PC-9 (cell line): ENCODE measurements at regions not wholly inside any gene's neighbourhood (a gene's known extent, or its start where the extent isn't known, plus 50 kb on each side); places are given as distances from the start of the nearest gene placed in this dataset.

Source experiments
- BruUV-seq: library from RNA; stranded (reverse); fragments of 400-500 nt; replicated peaks from 2 replicates; lab custom pipeline; 2021; lab: Mats Ljungman, UMichigan
- CTCF ChIA-PET: fragments of 300-600 bp; sonication (Branson Sonifier 250); formaldehyde crosslinking; loops from one replicate; lab custom pipeline; 2022; ENCODE audit warnings: antibody characterized with exemption; lab: Charles Lee
- POLR2A ChIA-PET: fragments of 300-600 bp; sonication (Branson Sonifier 250); formaldehyde crosslinking; loops from one replicate; lab custom pipeline; 2022; ENCODE audit warnings: antibody characterized with exemption; ENCODE audit not compliant: unreplicated experiment; lab: Charles Lee
- DNase-seq, 2 experiments: peaks; one replicate each; pipeline versions ENCODE4 v3.0.0 to v3.0.0-alpha.2; 2015 to 2022; ENCODE audit warnings: mixed read lengths in 1 of 2
- H2AFZ ChIP-seq: fragments of 200-600 bp; sonication (generic); 2 replicates; pipeline ENCODE4 v1.8.1; 2017; ENCODE audit warnings: antibody characterized with exemption
- H3F3A ChIP-seq: fragments of 200-600 bp; sonication (generic); 2 replicates; pipeline ENCODE4 v1.8.1; 2017; ENCODE audit warnings: antibody characterized with exemption, mild to moderate bottlenecking, low read depth; ENCODE audit not compliant: insufficient read depth
- H3K27ac ChIP-seq: fragments of 200-600 bp; sonication (generic); 2 replicates; pipeline ENCODE4 v1.6.1; 2016; ENCODE audit warnings: mixed run types
- H3K27me3 ChIP-seq: fragments of 200-600 bp; sonication (generic); 2 replicates; pipeline ENCODE4 v1.6.1; 2016; ENCODE audit warnings: low read depth, mixed run types; ENCODE audit not compliant: insufficient read depth
- H3K36me3 ChIP-seq: fragments of 200-600 bp; sonication (generic); 2 replicates; pipeline ENCODE4 v1.6.1; 2016; ENCODE audit warnings: low read depth, mixed run types
- H3K4me1 ChIP-seq: fragments of 200-600 bp; sonication (generic); replicated peaks from 2 replicates; pipeline ENCODE4 v1.6.1; 2016; ENCODE audit warnings: mixed run types; ENCODE audit not compliant: insufficient read depth
- H3K4me2 ChIP-seq: fragments of 200-600 bp; sonication (generic); 2 replicates; pipeline ENCODE4 v1.6.1; 2017; ENCODE audit warnings: mixed run types
- H3K4me3 ChIP-seq: fragments of 200-600 bp; sonication (generic); 2 replicates; pipeline ENCODE4 v1.6.1; 2016; ENCODE audit warnings: mixed run types
- H3K79me2 ChIP-seq: fragments of 200-600 bp; sonication (generic); 2 replicates; pipeline ENCODE4 v1.6.1; 2017; ENCODE audit warnings: low read depth, mixed run types
- H3K9me2 ChIP-seq: fragments of 200-600 bp; sonication (generic); 2 replicates; pipeline ENCODE4 v1.8.1; 2017; ENCODE audit warnings: mild to moderate bottlenecking; ENCODE audit not compliant: insufficient read depth
- H3K9me3 ChIP-seq: fragments of 200-600 bp; sonication (generic); 2 replicates; pipeline ENCODE4 v1.8.1; 2016; ENCODE audit warnings: low read depth; ENCODE audit not compliant: insufficient read depth
- H4K20me1 ChIP-seq: fragments of 200-600 bp; sonication (generic); 2 replicates; pipeline ENCODE4 v1.8.1; 2017; ENCODE audit not compliant: insufficient read depth
- EZH2 ChIP-seq: fragments of 200-600 bp; sonication (generic); IDR thresholded peaks from 2 replicates; pipeline ENCODE4 v1.8.0; 2017; ENCODE audit warnings: antibody characterized with exemption, low read depth
- intact Hi-C: fragments of 100-400 bp; cut with micrococcal nuclease; formaldehyde crosslinking; loops from one replicate; pipeline ENCODE4 v1.10.0; 2022; ENCODE audit not compliant: unreplicated experiment
- TF ChIP-seq, protein P1 (sequence below): fragments of 200-600 bp; sonication (generic); conservative IDR thresholded peaks from 2 replicates; pipeline ENCODE4 v1.6.1; 2017; ENCODE audit warnings: mixed run types, antibody characterized with exemption, mild to moderate bottlenecking, moderate library complexity

DNA sequence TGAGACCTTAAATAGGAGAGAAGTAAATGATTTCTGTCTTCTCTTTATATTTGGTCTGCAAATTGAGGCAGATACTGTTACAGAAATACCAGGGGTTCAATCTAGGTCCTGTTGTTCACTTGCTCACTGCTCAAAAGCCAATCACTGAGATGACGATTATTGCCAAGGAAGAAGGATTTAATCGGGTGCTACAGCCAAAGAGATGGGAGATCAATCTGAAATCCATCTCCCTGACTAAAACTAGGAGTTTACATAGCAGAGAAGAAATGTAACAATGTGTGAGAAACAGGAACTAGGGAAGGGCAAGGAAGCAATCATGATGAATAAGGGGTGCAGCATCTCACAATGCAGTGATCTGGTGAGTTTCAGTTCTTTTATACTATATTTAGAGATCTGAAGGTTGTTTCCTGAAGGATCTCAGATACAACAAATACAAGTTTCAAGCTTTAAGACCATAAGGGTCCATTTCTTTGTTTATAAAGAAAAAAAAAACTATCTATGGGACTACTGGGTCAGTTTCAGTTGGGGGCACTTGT lies 117.9 kb upstream of the FAM9B start:
- Histone ChIP-seq H3K79me2 (no peaks in the 10 kb centered on the region), H3K9me3 (0 out of 2 replicates have a peak, but pooled peaks cover 4% of the 10 kb centered on the region), H2AFZ (no peak overlapping the region), H3K36me3 (no peaks in the 10 kb centered on the region), H3F3A (peaks cover 30% of the 10 kb centered on the region; the same call in 1 of the 2 replicates), H3K4me3 (no peak overlapping the region), H3K4me1 (peaks cover 43% of the 10 kb centered on the region), H3K27me3 (no peaks in the 10 kb centered on the region), H4K20me1 (no peaks in the 10 kb centered on the region), H3K27ac (peak overlapping the region; percentile 57; the same call in 1 of the 2 replicates), H3K4me2 (no peak overlapping the region), H3K9me2 (no peaks in the 10 kb centered on the region)
- TF ChIP-seq, protein P1, sequence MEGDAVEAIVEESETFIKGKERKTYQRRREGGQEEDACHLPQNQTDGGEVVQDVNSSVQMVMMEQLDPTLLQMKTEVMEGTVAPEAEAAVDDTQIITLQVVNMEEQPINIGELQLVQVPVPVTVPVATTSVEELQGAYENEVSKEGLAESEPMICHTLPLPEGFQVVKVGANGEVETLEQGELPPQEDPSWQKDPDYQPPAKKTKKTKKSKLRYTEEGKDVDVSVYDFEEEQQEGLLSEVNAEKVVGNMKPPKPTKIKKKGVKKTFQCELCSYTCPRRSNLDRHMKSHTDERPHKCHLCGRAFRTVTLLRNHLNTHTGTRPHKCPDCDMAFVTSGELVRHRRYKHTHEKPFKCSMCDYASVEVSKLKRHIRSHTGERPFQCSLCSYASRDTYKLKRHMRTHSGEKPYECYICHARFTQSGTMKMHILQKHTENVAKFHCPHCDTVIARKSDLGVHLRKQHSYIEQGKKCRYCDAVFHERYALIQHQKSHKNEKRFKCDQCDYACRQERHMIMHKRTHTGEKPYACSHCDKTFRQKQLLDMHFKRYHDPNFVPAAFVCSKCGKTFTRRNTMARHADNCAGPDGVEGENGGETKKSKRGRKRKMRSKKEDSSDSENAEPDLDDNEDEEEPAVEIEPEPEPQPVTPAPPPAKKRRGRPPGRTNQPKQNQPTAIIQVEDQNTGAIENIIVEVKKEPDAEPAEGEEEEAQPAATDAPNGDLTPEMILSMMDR = no peak
- no peak for TF ChIP-seq EZH2
- BruUV-seq = no TSS peak
- ChIA-PET CTCF (no interaction called here), POLR2A (no interaction called here)
- DNase-seq = no peak
- intact Hi-C loops = no loop called here

DNA sequence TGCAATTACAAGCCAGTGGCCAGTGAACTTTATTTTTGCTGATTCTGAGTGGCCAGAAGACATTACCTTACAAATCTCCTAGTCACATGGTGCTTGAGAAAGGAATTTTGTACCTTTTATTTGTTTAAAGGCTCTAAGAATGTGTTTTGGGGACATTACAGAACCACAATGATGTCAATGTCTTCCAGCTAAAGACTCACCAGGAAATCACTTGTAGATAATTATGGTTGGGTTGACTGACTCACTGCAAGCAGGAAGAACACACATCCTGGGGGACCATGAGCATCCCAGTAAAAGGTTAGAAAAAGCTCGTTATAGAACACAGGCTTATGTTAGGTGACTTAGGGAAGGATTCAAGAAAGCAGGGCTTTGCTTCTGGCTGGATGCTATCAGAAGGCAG lies 119.4 kb upstream of the FAM9B start:
- Histone ChIP-seq H3K4me2 (peak overlapping the region; percentile 26; the same call in 1 of the 2 replicates), H3K79me2 (no peaks in the 10 kb centered on the region), H3K4me3 (no peak overlapping the region), H3K4me1 (peaks cover 36% of the 10 kb centered on the region), H3K27ac (peak overlapping the region; percentile 57), H3K9me3 (0 out of 2 replicates have a peak, but pooled peaks cover 4% of the 10 kb centered on the region), H3F3A (peaks cover 27% of the 10 kb centered on the region; the same call in 1 of the 2 replicates), H2AFZ (no peak overlapping the region), H4K20me1 (no peaks in the 10 kb centered on the region), H3K27me3 (no peaks in the 10 kb centered on the region), H3K36me3 (no peaks in the 10 kb centered on the region), H3K9me2 (no peaks in the 10 kb centered on the region)
- ChIA-PET CTCF (no interaction called here), POLR2A (no interaction called here)
- DNase-seq = peak in 1 of 2 experiments; percentile 83
- no TSS peak for BruUV-seq
- TF ChIP-seq EZH2 = no peak
- TF ChIP-seq, protein P1 = no peak
- intact Hi-C loops = no loop called here

DNA sequence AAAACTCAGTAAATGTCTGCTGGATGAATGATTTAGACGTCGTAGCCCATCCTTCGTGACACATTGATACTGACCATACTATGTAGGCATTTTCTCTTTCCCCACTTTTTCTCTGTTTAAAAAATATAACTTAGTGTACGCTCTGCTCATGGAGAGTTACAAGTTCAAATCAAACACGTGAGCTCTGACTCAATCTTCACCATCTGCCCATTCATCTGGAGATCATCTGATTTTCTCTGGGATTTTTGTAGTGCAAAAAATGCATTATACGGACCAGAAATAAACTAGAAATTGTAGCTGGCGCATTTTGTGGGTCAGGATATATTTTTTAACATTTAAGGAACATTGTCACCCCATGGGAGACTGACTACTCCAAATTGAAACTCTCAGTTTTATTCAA lies 124.7 kb upstream of the FAM9B start:
- no TSS peak for BruUV-seq
- no peaks in the 10 kb centered on the region for H3K9me2 ChIP-seq

More for the DNA sequence above, 124.7 kb upstream of the FAM9B start:
- no peak for TF ChIP-seq EZH2
- TF ChIP-seq, protein P1 = no peak
- no peaks in the 10 kb centered on the region for H3K27me3 ChIP-seq
- CTCF ChIA-PET = no interaction called here
- POLR2A ChIA-PET = no interaction called here
- peaks cover 19% of the 10 kb centered on the region for H3K4me1 ChIP-seq
- H3K9me3 ChIP-seq = 0 out of 2 replicates have a peak, but pooled peaks cover 4% of the 10 kb centered on the region
- no peaks in the 10 kb centered on the region for H4K20me1 ChIP-seq
- H3K36me3 ChIP-seq = no peaks in the 10 kb centered on the region
- no peak for DNase-seq
- H2AFZ ChIP-seq = no peak overlapping the region
- no peak overlapping the region for H3K27ac ChIP-seq
- intact Hi-C loops = no loop called here
- H3K4me3 ChIP-seq = no peak overlapping the region
- H3K79me2 ChIP-seq = no peaks in the 10 kb centered on the region
- H3K4me2 ChIP-seq = no peak overlapping the region
- peaks cover 11% of the 10 kb centered on the region for H3F3A ChIP-seq
